Uterus (tissue), 3 donors: ENCODE measurements at regions not wholly inside any gene's neighbourhood (a gene's known extent, or its start where the extent isn't known, plus 50 kb on each side); places are given as distances from the start of the nearest gene placed in this dataset.

ENCODE experiments used
- DNase-seq, 2 donors: peaks; one replicate each; pipeline ENCODE4 v3.0.0-alpha.2; 2019 to 2020
- H3K27ac ChIP-seq, 2 donors: fragments of 200-600 bp; sonication (generic); 1 replicate in 1 of 2; 2 replicates in 1 of 2; pipeline ENCODE4 v1.5.1; 2016 to 2018
- H3K27me3 ChIP-seq, 2 donors: fragments of 200-600 bp; sonication (generic); one replicate each; pipeline ENCODE4 v1.5.1; 2018 to 2019; ENCODE audit warnings: control low read depth in 1 of 2
- H3K36me3 ChIP-seq, 2 donors: fragments of 200-600 bp; sonication (generic); one replicate each; pipeline ENCODE4 v1.5.1; 2019; ENCODE audit warnings: control low read depth in 1 of 2
- H3K4me1 ChIP-seq, 2 donors: fragments of 200-600 bp; sonication (generic); one replicate each; pipeline ENCODE4 v1.5.1; 2018 to 2019; ENCODE audit warnings: control low read depth in 1 of 2
- H3K4me3 ChIP-seq, 2 donors: fragments of 200-600 bp; sonication (generic); 1 replicate in 1 of 2; 2 replicates in 1 of 2; pipeline ENCODE4 v1.5.1; 2018 to 2019; ENCODE audit warnings: mild to moderate bottlenecking in 1 of 2
- H3K9me3 ChIP-seq, 2 donors: fragments of 200-600 bp; sonication (generic); one replicate each; pipeline ENCODE4 v1.5.1; 2019; ENCODE audit warnings: control low read depth in 1 of 2
- POLR2A ChIP-seq, 2 donors: fragments of 450-650 bp; IDR thresholded peaks; one replicate each; pipeline ENCODE4 v1.6.1; 2016; ENCODE audit warnings: antibody characterized with exemption in 2 of 2, mild to moderate bottlenecking in 1 of 2, moderate library complexity in 1 of 2
- intact Hi-C: fragments of 100-400 bp; cut with DNase I; formaldehyde crosslinking; loops from one replicate; pipeline ENCODE4 v1.15.1; 2023; ENCODE audit warnings: low total_unique reads
- TF ChIP-seq, protein P1 (sequence below), 4 experiments: fragments of 200-600 bp in 2 of 4; fragments of 450-650 bp in 2 of 4; sonication (generic) in 2 of 4; IDR thresholded peaks; one replicate each; pipeline ENCODE4 v1.5.1; 2016 to 2019; ENCODE audit warnings: antibody characterized with exemption in 4 of 4, mild to moderate bottlenecking in 2 of 4, moderate library complexity in 1 of 4
- donor health status: DM: yes; HTN: yes; CAD: no.

DNA sequence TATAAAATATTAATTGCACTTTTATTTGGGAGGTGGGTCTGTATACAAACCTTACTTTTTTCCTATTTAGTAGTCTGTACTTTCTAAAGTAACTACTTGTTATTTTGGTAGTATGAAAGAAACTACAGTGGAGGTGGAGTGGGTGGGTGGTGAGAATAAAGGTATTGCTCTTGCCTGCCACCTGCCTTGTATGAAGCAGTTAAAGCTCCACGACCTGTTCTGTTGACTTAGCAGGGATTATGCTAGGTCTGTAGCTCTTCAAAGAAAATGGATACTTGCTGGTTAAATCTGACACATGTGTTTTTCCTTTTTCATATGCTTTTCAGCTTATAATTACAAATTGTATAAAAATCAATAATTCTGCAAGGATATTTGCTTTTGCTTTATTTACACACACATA, 111.9 kb downstream of the EHF start:
- intact Hi-C loops: no loop called here
- TF ChIP-seq, protein P1, sequence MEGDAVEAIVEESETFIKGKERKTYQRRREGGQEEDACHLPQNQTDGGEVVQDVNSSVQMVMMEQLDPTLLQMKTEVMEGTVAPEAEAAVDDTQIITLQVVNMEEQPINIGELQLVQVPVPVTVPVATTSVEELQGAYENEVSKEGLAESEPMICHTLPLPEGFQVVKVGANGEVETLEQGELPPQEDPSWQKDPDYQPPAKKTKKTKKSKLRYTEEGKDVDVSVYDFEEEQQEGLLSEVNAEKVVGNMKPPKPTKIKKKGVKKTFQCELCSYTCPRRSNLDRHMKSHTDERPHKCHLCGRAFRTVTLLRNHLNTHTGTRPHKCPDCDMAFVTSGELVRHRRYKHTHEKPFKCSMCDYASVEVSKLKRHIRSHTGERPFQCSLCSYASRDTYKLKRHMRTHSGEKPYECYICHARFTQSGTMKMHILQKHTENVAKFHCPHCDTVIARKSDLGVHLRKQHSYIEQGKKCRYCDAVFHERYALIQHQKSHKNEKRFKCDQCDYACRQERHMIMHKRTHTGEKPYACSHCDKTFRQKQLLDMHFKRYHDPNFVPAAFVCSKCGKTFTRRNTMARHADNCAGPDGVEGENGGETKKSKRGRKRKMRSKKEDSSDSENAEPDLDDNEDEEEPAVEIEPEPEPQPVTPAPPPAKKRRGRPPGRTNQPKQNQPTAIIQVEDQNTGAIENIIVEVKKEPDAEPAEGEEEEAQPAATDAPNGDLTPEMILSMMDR (IDR thresholded peaks at IDR 0.05): no peak
- no peak for TF ChIP-seq POLR2A (IDR thresholded peaks at IDR 0.05)
- no peak for DNase-seq
- no peaks in the 10 kb centered on the region for H3K9me3 ChIP-seq
- no peaks in the 10 kb centered on the region for H3K4me1 ChIP-seq
- no peaks in the 10 kb centered on the region for H3K27me3 ChIP-seq
- no peak overlapping the region for H3K27ac ChIP-seq
- no peak overlapping the region for H3K4me3 ChIP-seq
- no peaks in the 10 kb centered on the region for H3K36me3 ChIP-seq

DNA sequence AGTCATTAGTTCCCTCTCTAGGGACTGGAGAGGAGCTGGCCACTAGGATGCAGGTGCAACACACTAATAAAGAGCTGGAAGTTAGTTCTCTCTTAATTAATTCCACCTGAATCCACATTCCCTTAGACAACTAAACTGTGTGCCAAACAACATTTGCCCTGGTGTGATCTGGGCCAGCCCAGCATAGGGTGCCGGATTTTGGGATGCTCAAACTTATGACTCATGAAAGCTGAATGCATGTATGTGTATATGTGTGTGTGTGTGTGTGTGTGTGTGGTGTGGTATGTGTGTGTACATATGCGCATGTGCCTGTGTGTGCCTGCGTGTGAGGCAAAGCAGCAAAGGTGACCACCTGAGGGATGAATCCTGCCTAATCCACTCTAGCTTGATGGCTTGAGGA, 110.7 kb downstream of the EHF start:
- no peaks in the 10 kb centered on the region for H3K36me3 ChIP-seq
- no peaks in the 10 kb centered on the region for H3K4me1 ChIP-seq
- DNase-seq: no peak
- H3K27me3 ChIP-seq: no peaks in the 10 kb centered on the region
- no peak overlapping the region for H3K4me3 ChIP-seq
- TF ChIP-seq POLR2A (IDR thresholded peaks at IDR 0.05): no peak
- TF ChIP-seq, protein P1 (IDR thresholded peaks at IDR 0.05): no peak
- no peaks in the 10 kb centered on the region for H3K9me3 ChIP-seq
- no peak overlapping the region for H3K27ac ChIP-seq
- intact Hi-C loops: no loop called here

DNA sequence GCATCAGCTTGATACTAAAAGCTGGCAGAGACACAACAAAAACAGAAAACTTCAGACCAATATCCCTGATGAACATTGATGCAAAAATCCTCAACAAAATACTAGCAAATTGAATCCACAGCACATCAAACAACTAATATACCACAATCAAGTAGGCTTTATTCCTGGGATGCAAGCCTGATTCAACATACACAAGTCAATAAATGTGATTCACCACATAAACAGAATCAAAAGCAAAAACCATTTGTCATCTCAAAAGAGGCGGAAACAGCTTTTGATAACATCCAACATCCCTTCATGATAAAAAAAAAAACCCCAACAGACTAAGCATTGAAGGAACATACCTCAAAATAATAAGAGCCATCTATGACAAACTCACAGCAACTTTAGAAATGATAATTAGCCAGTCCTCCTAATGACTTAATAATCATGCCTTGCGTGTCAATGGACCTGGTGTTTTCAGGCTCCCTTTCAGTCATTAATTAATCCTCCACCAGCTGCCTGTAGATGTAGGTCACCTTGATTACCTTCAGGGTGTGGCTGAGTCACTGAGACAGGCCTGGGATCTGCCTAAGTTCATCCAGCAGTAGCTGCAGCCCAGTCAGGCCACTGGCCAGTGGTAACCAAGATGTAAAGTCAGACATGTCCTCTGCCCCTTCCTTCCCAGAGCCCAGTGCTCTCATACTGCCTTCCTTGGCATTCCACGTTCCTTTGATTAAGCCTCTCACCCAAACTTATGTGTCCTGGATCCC, 109.8 kb downstream of the EHF start:
- no peaks in the 10 kb centered on the region for H3K27me3 ChIP-seq
- intact Hi-C loops: no loop called here
- H3K4me3 ChIP-seq: no peak overlapping the region
- H3K36me3 ChIP-seq: no peaks in the 10 kb centered on the region
- DNase-seq: no peak
- no peak overlapping the region for H3K27ac ChIP-seq
- no peaks in the 10 kb centered on the region for H3K4me1 ChIP-seq
- no peaks in the 10 kb centered on the region for H3K9me3 ChIP-seq
- TF ChIP-seq, protein P1 (IDR thresholded peaks at IDR 0.05): no peak
- no peak for TF ChIP-seq POLR2A (IDR thresholded peaks at IDR 0.05)

DNA sequence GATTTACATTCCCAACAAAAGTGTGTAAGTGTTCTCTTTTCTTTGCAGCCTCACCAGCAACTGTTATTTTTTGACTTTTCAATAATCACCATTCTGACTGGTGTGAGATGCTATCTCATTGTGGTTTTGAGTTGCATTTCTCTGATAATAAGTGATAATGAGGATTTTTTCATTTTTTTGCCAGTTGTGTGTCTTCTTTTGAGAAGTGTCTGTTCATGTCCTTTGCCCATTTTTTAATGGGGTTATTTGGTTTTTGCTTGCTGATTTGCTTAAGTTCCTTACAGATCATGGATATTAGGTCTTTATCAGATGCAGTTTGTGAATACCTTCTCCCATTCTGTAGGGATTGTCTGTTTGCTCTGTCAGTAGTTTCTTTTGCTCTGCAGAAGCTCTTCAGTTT, 107.7 kb downstream of the EHF start:
- intact Hi-C loops: no loop called here
- no peak overlapping the region for H3K27ac ChIP-seq

DNA sequence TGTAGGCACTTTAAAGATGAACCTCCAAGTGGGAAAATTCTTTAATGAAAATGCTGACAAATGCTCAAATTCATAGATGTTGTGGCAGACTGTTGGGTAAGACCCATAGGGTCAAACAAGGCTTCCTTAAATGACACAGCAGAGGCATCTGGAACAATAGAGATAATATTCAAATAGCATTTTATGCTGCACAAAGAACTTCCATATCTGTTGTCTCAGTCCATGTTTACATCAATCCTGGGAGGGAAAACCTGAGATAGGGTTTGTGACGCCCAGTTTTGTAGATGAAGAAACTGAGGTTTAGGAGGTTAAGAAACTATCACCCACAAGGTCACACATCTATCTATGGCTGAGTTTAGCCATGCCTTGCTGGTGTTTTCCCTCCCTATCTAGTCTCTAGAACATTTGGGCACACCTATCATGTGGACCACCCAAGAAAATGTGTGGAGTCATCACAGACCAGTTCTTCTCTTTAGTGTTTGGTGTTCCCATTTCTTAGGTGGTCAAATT, 106.4 kb downstream of the EHF start:
- no peak for TF ChIP-seq POLR2A (IDR thresholded peaks at IDR 0.05)
- TF ChIP-seq, protein P1 (IDR thresholded peaks at IDR 0.05): no peak
- H3K9me3 ChIP-seq: no peaks in the 10 kb centered on the region
- intact Hi-C loops: no loop called here

More for the DNA sequence above, 107.7 kb downstream of the EHF start:
- H3K9me3 ChIP-seq: no peaks in the 10 kb centered on the region
- no peaks in the 10 kb centered on the region for H3K36me3 ChIP-seq
- no peak for DNase-seq
- TF ChIP-seq POLR2A (IDR thresholded peaks at IDR 0.05): no peak
- TF ChIP-seq, protein P1 (IDR thresholded peaks at IDR 0.05): no peak
- no peaks in the 10 kb centered on the region for H3K4me1 ChIP-seq
- H3K27me3 ChIP-seq: no peaks in the 10 kb centered on the region
- H3K4me3 ChIP-seq: no peak overlapping the region

More for the DNA sequence above, 106.4 kb downstream of the EHF start:
- Histone ChIP-seq H3K4me1 (no peaks in the 10 kb centered on the region), H3K27me3 (no peaks in the 10 kb centered on the region), H3K36me3 (no peaks in the 10 kb centered on the region), H3K27ac (no peak overlapping the region), H3K4me3 (no peak overlapping the region)
- no peak for DNase-seq
